ENCODE measurements at regions not wholly inside any gene's neighbourhood (a gene's known extent, or its start where the extent isn't known, plus 50 kb on each side); places are given as distances from the start of the nearest gene placed in this dataset.

- no peak for DNase-seq (ENCODE audit: low read depth)
Observed at GRCh38 chr15:91521548-91521947, 332.0 kb upstream of the SLCO3A1 start.

GRCh38 chr15:91521996-91522395, 331.5 kb upstream of the SLCO3A1 start:
- DNase-seq (ENCODE audit: low read depth): peak; percentile 37

- peak; percentile 74 for DNase-seq (ENCODE audit: low read depth)
Observed at GRCh38 chr15:91522605-91523332, 330.7 kb upstream of the SLCO3A1 start.

GRCh38 chr15:91523596-91523995, 329.9 kb upstream of the SLCO3A1 start:
- no peak for DNase-seq (ENCODE audit: low read depth)

GRCh38 chr15:91524534-91524933, 329.0 kb upstream of the SLCO3A1 start:
- DNase-seq (ENCODE audit: low read depth): no peak

- no peak for DNase-seq (ENCODE audit: low read depth)
Observed at GRCh38 chr15:91525751-91526150, 327.8 kb upstream of the SLCO3A1 start.

GRCh38 chr15:91526424-91526823, 327.1 kb upstream of the SLCO3A1 start:
- no peak for DNase-seq (ENCODE audit: low read depth)

- no peak for DNase-seq (ENCODE audit: low read depth)
Observed at GRCh38 chr15:91528801-91529200, 324.7 kb upstream of the SLCO3A1 start.

- no peak for DNase-seq (ENCODE audit: low read depth)
Observed at GRCh38 chr15:91529534-91529933, 324.0 kb upstream of the SLCO3A1 start.

- DNase-seq (ENCODE audit: low read depth): no peak
Observed at GRCh38 chr15:91530279-91530678, 323.2 kb upstream of the SLCO3A1 start.

- no peak for DNase-seq (ENCODE audit: low read depth)
Observed at GRCh38 chr15:91530956-91531582, 322.4 kb upstream of the SLCO3A1 start.

- DNase-seq (ENCODE audit: low read depth): no peak
Observed at GRCh38 chr15:91534235-91534634, 319.3 kb upstream of the SLCO3A1 start.

GRCh38 chr15:91534976-91535375, 318.5 kb upstream of the SLCO3A1 start:
- no peak for DNase-seq (ENCODE audit: low read depth)

- DNase-seq (ENCODE audit: low read depth): peak; percentile 92
Observed at GRCh38 chr15:91535856-91536500, 317.5 kb upstream of the SLCO3A1 start.

GRCh38 chr15:91537856-91538255, 315.7 kb upstream of the SLCO3A1 start:
- peak; percentile 29 for DNase-seq (ENCODE audit: low read depth)

GRCh38 chr15:91538782-91539181, 314.7 kb upstream of the SLCO3A1 start:
- no peak for DNase-seq (ENCODE audit: low read depth)

GRCh38 chr15:91541286-91541685, 312.2 kb upstream of the SLCO3A1 start:
- DNase-seq (ENCODE audit: low read depth): peak; percentile 52

- no peak for DNase-seq (ENCODE audit: low read depth)
Observed at GRCh38 chr15:91542226-91542625, 311.3 kb upstream of the SLCO3A1 start.

- no peak for DNase-seq (ENCODE audit: low read depth)
Observed at GRCh38 chr15:91547356-91547755, 306.2 kb upstream of the SLCO3A1 start.

GRCh38 chr15:91548549-91548948, 305.0 kb upstream of the SLCO3A1 start:
- DNase-seq (ENCODE audit: low read depth): peak; percentile 86

- no peak for DNase-seq (ENCODE audit: low read depth)
Observed at GRCh38 chr15:91549581-91549980, 303.9 kb upstream of the SLCO3A1 start.

- DNase-seq (ENCODE audit: low read depth): no peak
Observed at GRCh38 chr15:91552555-91552954, 301.0 kb upstream of the SLCO3A1 start.

All from RPMI7951 (cell line).